IMR-90 (cell line): ENCODE measurements at regions not wholly inside any gene's neighbourhood (a gene's known extent, or its start where the extent isn't known, plus 50 kb on each side); places are given as distances from the start of the nearest gene placed in this dataset.

Experiments
- CHD1 ChIP-seq: IDR thresholded peaks from 2 replicates; pipeline ENCODE4 v1.6.1; 2012; ENCODE audit warnings: low read depth, low read length, improper control_type of control experiment
- CTCF ChIP-seq: conservative IDR thresholded peaks from 2 replicates; pipeline ENCODE4 v1.5.1; 2012; ENCODE audit warnings: mild to moderate bottlenecking, low read depth, low read length, improper control_type of control experiment
- MXI1 ChIP-seq: IDR thresholded peaks from 2 replicates; pipeline ENCODE4 v1.6.1; 2012; ENCODE audit warnings: low read depth, mild to moderate bottlenecking, low read length, moderate library complexity, borderline replicate concordance
- POLR2A ChIP-seq: IDR thresholded peaks from 2 replicates; pipeline ENCODE4 v1.6.1; 2012; ENCODE audit warnings: mild to moderate bottlenecking, low read depth, low read length
- RAD21 ChIP-seq: IDR thresholded peaks from 2 replicates; pipeline ENCODE4 v1.6.1; 2012; ENCODE audit warnings: low read length, improper control_type of control experiment
- RCOR1 ChIP-seq: IDR thresholded peaks from 2 replicates; pipeline ENCODE4 v1.6.1; 2012; ENCODE audit warnings: mild to moderate bottlenecking, low read length, improper control_type of control experiment; ENCODE audit not compliant: insufficient replicate concordance

GRCh38 chr9:78470216-78470615 is 173.3 kb downstream of the PSAT1 start:
- TF ChIP-seq POLR2A, result no peak
- TF ChIP-seq CTCF, result no peak
- TF ChIP-seq RAD21, result no peak
- no peak for TF ChIP-seq CHD1
- TF ChIP-seq RCOR1, result no peak
- no peak for TF ChIP-seq MXI1
